Thyroid gland (tissue), 4 donors: ENCODE measurements at regions not wholly inside any gene's neighbourhood (a gene's known extent, or its start where the extent isn't known, plus 50 kb on each side); places are given as distances from the start of the nearest gene placed in this dataset.

ENCODE experiments used
- POLR2A ChIP-seq, 2 donors: fragments of 450-650 bp; IDR thresholded peaks; one replicate each; pipeline ENCODE4 v1.6.1; 2017; ENCODE audit warnings: antibody characterized with exemption in 2 of 2, mild to moderate bottlenecking in 2 of 2, moderate library complexity in 1 of 2
- TF ChIP-seq, protein P1 (sequence below), 6 experiments: fragments of 200-600 bp in 3 of 6; fragments of 450-650 bp in 3 of 6; sonication (generic) in 3 of 6; IDR thresholded peaks; one replicate each; pipeline ENCODE4 v1.5.1; 2016 to 2019; ENCODE audit warnings: antibody characterized with exemption in 6 of 6, mild to moderate bottlenecking in 2 of 6, inconsistent platforms in 1 of 6, moderate library complexity in 1 of 6

DNA sequence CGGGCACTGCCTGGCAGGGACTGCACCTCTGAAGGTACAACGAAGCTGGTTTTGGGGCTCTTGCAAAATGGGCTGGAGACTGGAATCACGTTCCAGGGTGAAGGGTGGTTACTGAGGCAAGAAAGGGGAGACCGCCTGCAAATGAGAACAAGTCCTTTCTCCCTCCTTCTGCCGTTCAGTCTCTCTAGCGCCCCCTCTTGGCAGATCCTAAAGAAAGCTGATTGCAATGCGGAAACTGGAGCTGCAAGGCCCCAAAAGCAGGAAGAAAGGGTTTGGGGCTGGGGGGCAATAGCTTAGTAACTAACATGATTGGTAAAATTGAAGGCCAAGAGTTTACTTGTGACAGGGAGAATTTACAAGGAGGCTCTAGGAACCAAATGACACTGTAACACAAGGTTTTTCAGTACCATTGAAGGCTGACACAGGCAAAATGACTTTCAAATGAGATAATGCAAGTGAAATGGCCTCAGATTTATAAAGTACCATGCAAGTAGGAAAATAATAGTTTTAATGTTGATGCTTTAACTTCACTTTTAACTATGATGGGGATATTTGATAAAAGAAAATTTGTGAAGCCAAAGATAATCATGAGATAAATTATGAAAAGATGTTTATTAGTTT is 222.7 kb upstream of the HAND2 start:
- no peak for TF ChIP-seq POLR2A (IDR thresholded peaks at IDR 0.05)
- TF ChIP-seq, protein P1, sequence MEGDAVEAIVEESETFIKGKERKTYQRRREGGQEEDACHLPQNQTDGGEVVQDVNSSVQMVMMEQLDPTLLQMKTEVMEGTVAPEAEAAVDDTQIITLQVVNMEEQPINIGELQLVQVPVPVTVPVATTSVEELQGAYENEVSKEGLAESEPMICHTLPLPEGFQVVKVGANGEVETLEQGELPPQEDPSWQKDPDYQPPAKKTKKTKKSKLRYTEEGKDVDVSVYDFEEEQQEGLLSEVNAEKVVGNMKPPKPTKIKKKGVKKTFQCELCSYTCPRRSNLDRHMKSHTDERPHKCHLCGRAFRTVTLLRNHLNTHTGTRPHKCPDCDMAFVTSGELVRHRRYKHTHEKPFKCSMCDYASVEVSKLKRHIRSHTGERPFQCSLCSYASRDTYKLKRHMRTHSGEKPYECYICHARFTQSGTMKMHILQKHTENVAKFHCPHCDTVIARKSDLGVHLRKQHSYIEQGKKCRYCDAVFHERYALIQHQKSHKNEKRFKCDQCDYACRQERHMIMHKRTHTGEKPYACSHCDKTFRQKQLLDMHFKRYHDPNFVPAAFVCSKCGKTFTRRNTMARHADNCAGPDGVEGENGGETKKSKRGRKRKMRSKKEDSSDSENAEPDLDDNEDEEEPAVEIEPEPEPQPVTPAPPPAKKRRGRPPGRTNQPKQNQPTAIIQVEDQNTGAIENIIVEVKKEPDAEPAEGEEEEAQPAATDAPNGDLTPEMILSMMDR (IDR thresholded peaks at IDR 0.05), result no peak
